ENCODE measurements at regions not wholly inside any gene's neighbourhood (a gene's known extent, or its start where the extent isn't known, plus 50 kb on each side); places are given as distances from the start of the nearest gene placed in this dataset.

DNA sequence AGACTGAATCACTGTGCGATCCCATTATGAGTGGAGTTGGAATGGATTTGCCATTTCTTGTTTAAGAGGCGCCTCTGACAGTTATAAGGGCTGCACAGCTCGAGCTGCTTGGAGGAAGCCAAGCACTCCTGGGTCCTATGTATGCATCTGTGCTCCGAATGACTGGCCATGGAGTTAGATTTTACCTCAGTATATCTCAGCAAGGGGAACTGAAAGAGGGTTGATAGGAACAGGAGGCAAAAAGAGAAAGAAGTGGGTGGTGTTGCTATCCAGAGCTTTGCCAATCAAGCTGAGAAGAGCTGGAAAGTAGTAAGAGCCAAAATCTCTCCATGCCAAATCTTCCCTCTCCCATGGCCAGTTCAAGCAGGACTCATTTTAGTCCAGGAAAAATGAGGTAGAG lies 632.0 kb upstream of the KIRREL3 start:
- Mint-ChIP-seq H3K36me3 (ENCODE audit: low read depth, unreplicated experiment) (no peaks in the 10 kb centered on the region), H3K4me3 (ENCODE audit: unreplicated experiment) (no peak overlapping the region), H3K27me3 (ENCODE audit: unreplicated experiment) (no peaks in the 10 kb centered on the region), H3K27ac (ENCODE audit: unreplicated experiment) (no peak overlapping the region), H3K4me1 (ENCODE audit: unreplicated experiment) (peaks cover 4% of the 10 kb centered on the region), H3K9me3 (ENCODE audit: unreplicated experiment) (no peaks in the 10 kb centered on the region)
- TF ChIP-seq, protein P1, sequence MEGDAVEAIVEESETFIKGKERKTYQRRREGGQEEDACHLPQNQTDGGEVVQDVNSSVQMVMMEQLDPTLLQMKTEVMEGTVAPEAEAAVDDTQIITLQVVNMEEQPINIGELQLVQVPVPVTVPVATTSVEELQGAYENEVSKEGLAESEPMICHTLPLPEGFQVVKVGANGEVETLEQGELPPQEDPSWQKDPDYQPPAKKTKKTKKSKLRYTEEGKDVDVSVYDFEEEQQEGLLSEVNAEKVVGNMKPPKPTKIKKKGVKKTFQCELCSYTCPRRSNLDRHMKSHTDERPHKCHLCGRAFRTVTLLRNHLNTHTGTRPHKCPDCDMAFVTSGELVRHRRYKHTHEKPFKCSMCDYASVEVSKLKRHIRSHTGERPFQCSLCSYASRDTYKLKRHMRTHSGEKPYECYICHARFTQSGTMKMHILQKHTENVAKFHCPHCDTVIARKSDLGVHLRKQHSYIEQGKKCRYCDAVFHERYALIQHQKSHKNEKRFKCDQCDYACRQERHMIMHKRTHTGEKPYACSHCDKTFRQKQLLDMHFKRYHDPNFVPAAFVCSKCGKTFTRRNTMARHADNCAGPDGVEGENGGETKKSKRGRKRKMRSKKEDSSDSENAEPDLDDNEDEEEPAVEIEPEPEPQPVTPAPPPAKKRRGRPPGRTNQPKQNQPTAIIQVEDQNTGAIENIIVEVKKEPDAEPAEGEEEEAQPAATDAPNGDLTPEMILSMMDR (IDR thresholded peaks at IDR 0.05; ENCODE audit: unreplicated experiment): no peak
- DNase-seq (ENCODE audit: low spot score): no peak

GRCh38 chr11:127631974-127632373 lies 631.4 kb upstream of the KIRREL3 start:
- Mint-ChIP-seq H3K36me3 (ENCODE audit: low read depth, unreplicated experiment) (no peaks in the 10 kb centered on the region), H3K4me1 (ENCODE audit: unreplicated experiment) (peaks cover 4% of the 10 kb centered on the region), H3K27ac (ENCODE audit: unreplicated experiment) (no peak overlapping the region), H3K27me3 (ENCODE audit: unreplicated experiment) (no peaks in the 10 kb centered on the region), H3K9me3 (ENCODE audit: unreplicated experiment) (no peaks in the 10 kb centered on the region), H3K4me3 (ENCODE audit: unreplicated experiment) (no peak overlapping the region)
- DNase-seq (ENCODE audit: low spot score): no peak
- TF ChIP-seq, protein P1 (IDR thresholded peaks at IDR 0.05; ENCODE audit: unreplicated experiment): no peak

DNA sequence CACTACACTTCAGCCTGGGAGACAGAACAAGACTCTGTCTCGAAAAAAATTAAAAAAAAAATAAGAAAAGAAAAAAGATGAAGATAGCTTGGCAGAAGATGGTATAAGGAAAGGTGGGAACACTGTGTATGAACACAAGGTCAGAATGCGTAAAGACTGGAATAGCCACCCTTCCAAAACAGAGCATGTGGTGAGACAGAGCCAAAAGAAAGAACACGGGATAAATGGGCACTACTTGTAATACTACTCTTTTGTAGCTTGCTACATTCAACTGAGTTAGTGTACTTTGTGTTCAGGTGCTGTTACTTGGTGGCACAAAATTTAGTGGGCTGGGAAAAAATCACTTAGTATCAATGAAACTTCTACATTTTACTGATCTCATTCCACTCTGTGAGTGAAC lies 628.6 kb upstream of the KIRREL3 start:
- Mint-ChIP-seq H3K36me3 (ENCODE audit: low read depth, unreplicated experiment) (no peaks in the 10 kb centered on the region), H3K9me3 (ENCODE audit: unreplicated experiment) (no peaks in the 10 kb centered on the region), H3K27ac (ENCODE audit: unreplicated experiment) (no peak overlapping the region), H3K4me3 (ENCODE audit: unreplicated experiment) (no peak overlapping the region), H3K27me3 (ENCODE audit: unreplicated experiment) (no peaks in the 10 kb centered on the region), H3K4me1 (ENCODE audit: unreplicated experiment) (peaks cover 4% of the 10 kb centered on the region)
- DNase-seq (ENCODE audit: low spot score): no peak
- TF ChIP-seq, protein P1 (IDR thresholded peaks at IDR 0.05; ENCODE audit: unreplicated experiment): no peak

- Mint-ChIP-seq H3K27ac (ENCODE audit: unreplicated experiment) (no peak overlapping the region), H3K4me1 (ENCODE audit: unreplicated experiment) (peaks cover 4% of the 10 kb centered on the region), H3K9me3 (ENCODE audit: unreplicated experiment) (no peaks in the 10 kb centered on the region), H3K36me3 (ENCODE audit: low read depth, unreplicated experiment) (no peaks in the 10 kb centered on the region), H3K4me3 (ENCODE audit: unreplicated experiment) (no peak overlapping the region), H3K27me3 (ENCODE audit: unreplicated experiment) (no peaks in the 10 kb centered on the region)
- DNase-seq (ENCODE audit: low spot score): no peak
- TF ChIP-seq, protein P1 (IDR thresholded peaks at IDR 0.05; ENCODE audit: unreplicated experiment): no peak
These were observed 627.9 kb upstream of the KIRREL3 start for GRCh38 chr11:127628458-127628785.

DNA sequence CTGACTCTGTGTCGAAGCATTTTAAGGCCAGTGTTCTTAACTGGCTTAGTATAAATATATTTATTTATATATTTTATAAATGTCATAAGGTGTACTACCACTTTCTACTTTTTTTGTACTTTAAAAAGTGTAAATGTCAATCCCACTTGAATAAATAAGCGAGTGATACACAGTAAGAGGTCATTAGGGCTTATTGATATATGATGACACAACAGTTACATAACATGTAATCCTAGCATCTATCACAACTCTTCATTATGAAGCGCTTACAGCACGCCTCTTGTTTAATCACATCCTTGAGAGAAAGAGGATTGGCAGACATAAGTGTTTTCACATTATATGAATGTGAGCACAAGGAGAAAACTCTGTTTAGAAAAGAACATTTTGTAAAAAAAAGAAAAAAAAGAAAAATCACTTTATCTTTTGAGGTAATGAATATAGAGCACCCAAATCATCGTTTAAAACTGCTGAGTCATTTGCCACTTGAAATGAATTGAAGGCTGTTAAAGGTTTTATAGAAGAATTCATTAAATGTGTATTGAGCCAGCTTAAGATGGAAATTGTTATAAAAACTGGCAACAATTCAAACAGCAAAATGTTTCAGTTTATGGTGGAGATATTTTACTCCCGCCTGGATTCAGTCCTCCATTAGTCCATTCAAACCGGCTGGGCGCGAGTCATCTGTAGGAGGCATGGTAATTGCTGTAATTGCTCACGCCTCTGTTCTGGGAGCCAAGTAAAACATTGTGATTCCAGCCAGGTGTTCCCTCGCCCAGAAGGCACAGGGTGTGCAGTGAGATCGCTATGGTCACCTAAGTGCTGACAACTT lies 627.3 kb upstream of the KIRREL3 start:
- Mint-ChIP-seq H3K27ac (ENCODE audit: unreplicated experiment) (no peak overlapping the region), H3K27me3 (ENCODE audit: unreplicated experiment) (no peaks in the 10 kb centered on the region), H3K4me1 (ENCODE audit: unreplicated experiment) (peaks cover 4% of the 10 kb centered on the region), H3K36me3 (ENCODE audit: low read depth, unreplicated experiment) (no peaks in the 10 kb centered on the region), H3K4me3 (ENCODE audit: unreplicated experiment) (no peak overlapping the region), H3K9me3 (ENCODE audit: unreplicated experiment) (no peaks in the 10 kb centered on the region)
- DNase-seq (ENCODE audit: low spot score): no peak
- TF ChIP-seq, protein P1 (IDR thresholded peaks at IDR 0.05; ENCODE audit: unreplicated experiment): no peak
